ENCODE measurements at regions not wholly inside any gene's neighbourhood (a gene's known extent, or its start where the extent isn't known, plus 50 kb on each side); places are given as distances from the start of the nearest gene placed in this dataset.
"Not testable (repeated sequence)": the region's sequence is repeated elsewhere in the genome, so short reads cannot be mapped to it uniquely, and the experiment has no call there.

DNA sequence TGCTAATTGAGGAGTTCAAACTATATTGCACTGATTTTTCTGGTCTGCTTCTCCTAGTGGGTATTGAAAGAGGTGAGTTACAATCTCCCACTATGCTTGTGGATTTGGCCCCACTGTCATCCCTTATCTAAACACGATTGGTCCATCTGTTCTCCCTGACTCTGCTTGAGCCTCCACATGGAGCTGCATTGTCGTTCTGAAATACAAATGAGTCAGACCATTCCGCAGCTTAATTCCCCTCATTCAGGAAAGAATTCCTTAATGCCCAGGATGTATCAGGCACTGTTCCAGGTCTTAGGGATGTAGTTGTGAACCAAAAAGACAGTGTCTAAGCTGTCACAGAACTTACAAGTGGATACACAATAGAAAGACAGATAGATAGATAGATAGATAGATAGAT lies 461.9 kb downstream of the QKI start:
- no peak for DNase-seq (ENCODE audit: low read depth in 2 of 2)

DNA sequence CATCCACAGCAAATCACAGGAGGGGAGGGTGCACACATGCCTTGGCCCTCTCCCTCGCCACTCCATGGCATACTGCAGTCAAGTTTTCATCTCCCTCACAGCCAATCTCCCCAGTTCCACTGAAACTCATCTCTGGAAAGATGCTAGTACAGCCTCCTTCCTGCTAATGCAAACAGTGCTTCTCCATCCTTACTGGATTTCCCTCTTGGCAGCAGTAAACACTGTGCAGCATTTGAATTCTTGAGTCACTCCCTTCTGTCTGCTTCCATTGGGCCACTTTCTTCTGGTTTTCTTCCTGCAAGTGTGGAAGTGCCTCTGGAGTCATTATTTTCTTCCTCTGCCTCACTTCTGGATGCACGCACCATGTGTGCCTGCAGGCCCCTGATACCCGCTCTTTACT lies 460.3 kb downstream of the QKI start:
- DNase-seq (ENCODE audit: low read depth in 2 of 2), result no peak

DNA sequence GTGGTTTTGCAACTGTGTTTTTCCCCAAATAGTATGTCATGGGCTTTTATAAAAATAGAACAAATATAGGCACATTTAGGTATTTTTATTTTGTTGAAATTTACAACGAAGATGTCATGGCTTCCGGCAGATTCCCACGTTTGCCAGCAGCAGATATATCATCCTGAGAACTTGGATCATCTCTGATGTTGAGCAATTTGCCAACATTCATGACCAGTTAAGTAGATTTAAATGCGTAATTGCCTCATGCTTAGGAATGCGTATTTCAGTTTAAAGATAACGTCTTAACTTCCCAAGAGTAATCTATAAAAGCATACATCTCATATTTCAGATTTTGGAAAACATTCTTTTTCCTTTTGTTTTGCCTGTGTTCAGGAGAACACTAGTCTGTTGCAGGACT lies 457.8 kb downstream of the QKI start:
- DNase-seq (ENCODE audit: low read depth in 2 of 2), result no peak

DNA sequence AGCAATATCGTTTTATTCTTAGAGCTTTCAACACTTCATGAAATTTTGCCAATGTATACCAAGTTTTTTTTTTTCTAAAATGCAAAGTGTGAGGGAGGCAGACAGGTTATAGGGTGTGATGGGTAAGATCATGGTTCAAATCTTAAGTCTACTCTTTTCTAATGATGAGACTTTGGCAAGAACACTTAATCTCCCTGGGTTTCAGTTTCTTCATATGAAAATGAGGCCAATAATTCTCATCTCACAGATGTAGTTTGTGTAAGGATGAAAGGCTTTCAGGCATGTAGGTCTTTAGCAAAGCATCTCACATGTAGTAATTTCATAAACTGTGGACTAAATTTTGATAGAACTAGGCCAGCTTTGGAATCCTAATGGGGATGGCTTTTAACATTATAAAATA lies 457.1 kb downstream of the QKI start:
- no peak for DNase-seq (ENCODE audit: low read depth in 2 of 2)

DNA sequence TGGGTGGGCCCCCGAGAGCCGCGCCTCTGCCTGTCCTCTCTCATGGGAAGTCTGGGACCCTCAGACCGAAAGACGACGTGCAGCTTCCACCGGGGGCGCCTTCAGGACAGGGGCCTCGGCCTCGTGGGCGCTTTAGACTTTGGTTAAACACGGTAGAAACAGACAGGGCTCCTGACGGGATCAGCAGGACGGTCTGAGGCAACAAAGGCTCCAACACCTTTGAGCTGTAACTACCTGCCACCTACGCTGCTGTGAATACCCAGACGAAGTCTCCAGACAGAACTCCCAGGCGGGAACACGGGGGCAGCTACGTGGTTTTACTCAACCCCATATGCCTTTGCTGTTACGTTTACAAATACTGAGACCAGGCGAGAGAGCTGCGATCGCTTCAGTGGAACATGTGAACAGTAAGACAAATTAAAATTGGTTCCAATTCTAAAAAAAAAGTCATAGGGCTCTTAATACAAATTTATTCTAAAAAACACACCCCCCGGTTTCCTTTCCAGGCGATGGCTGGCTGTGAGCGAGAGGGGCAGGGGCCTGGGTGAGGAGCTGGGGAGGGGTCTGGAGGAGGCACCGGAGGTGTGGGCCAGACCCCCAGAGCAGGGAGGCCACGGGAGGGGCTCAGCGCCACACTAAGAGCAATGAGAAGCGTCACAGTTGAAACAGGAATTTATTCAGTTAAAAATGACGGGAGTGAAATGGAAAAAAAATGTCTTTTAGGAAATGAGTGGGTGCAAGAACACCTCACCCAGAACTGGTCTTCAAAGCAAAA lies 453.2 kb downstream of the QKI start:
- no peak for DNase-seq (ENCODE audit: low read depth in 2 of 2)

DNA sequence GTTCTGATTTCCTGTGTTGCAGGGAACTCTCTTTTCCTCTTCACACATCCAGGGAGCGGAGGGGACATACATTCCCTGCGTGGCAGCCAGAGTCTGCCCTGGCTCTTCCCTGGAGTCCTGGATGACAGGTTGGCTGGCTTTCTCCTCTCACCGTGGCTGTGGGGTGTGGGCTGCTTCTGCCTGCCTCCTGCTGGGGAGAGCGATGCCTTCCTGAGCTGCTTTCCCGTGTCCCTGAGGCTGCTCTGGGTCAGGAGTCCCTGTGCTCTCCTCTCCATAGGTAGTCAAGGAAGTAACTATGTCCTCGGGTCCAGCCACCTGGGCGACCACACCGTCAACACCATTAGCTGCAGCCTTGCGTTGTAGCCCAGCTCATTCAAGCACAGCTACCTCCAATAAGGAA lies 451.7 kb downstream of the QKI start:
- DNase-seq (ENCODE audit: low read depth in 2 of 2), result no peak

DNA sequence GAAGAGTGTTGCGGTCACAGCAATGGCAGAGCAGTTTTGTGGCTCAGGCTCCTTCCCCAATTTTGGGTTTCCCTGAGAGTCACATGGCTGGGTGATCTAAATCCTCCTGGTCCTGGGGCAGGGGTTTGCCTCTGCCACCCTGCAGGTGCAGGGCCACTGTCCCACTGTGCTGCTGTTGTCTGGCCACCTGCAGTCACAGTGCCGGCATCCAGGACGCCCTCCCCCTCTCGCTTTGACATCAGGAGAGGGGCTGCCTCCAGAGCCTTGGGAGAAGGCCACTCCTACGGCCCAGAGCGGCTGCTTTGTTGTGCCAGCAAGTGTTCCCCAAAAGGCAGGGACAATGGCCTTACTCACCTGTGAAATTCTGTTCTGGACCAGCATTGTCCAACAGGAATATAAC lies 449.0 kb downstream of the QKI start:
- DNase-seq (ENCODE audit: low read depth in 2 of 2), result no peak

DNA sequence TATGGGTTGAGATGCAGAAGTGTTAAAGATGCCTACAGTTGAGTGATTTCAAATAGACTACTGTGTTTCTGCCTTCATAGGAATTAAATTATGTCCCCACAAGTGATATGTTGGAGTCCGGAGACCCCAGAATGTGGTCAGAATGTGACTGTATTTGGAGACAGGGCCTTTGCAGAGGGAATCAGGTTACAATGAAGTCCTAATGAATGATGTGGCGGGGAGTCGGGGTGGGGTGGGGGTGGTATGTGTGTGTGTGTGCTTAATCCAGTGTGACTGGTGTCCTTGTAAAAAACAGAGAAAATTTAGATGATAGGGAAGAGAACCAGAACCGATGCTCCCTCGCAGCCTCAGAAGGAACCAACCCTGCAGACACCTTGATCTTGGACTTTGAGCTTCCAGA lies 448.2 kb downstream of the QKI start:
- no peak for DNase-seq (ENCODE audit: low read depth in 2 of 2)

DNA sequence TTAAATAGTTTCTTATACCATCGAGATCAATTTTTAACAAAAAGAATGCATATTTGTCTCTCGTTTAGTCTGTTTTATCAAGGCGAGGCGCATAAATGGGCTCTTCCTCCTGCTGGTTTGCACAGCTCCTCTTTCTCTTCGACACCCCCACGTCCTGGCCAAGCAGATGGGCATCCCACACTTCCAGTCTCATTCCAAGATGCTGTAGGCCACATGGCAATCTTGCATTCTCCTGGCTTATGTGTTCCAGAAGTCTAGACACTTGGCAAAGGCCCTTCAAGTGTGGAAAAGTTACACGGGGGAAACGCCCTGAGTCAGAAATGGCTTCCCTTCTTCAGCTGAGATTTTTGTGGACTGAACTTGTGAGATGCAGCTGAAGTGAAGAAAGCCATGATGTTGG lies 447.1 kb downstream of the QKI start:
- no peak for DNase-seq (ENCODE audit: low read depth in 2 of 2)

DNA sequence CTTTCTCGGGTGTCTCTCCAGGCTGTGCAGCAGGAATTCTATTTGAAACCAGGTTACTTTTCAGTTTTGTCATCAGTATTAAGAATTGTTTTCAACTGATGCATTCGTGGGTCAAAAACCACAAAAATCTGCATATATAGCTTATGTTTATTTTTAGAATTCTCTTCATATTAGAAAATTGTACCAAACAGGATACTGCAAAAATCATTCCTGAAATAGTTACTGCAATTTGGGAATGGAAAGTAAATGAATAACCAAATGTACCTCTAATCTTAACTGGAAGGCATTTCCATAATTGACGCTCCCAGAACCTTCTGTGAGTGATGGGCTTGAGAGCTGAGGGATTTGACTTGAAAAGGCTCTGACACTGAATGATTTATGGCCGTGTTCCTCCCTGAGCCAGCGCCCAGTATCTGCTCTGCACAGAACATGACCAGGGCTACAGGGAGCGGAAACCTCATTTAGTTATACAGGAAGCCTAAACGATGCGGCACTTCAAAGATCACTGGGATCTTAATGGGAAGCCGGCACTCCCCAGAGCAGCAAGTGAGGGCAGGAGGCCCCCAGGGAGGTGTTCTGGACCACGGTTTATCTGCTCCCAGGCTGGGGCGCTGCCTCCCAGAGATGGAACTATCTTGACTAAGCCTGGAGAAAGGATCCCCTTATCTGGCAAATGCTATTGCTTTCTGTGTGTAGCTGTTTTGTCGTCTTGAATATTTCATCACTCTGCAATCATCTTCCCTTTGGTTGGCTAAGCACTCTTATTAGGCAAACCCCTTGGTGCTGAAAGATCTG lies 446.0 kb downstream of the QKI start:
- DNase-seq (ENCODE audit: low read depth in 2 of 2), result no peak

DNA sequence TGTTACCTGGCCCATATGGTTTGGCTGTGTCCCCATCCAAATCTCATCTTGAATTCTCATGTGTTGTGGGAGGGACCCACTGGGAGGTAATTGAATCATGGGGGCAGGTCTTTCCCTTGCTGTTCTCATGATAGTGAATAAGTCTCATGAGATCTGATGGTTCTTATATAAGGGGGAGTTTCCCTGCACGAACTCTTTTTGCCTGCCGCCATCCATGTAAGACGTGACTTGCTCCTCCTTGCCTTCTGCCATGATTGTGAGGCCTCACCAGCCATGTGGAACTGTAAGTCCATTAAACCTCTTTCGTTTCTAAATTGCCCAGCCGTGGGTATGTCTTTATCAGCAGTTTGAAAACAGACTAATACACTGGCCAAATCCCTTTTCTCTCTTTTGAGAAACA lies 444.4 kb downstream of the QKI start:
- DNase-seq (ENCODE audit: low read depth in 2 of 2), result not testable (repeated sequence)

DNA sequence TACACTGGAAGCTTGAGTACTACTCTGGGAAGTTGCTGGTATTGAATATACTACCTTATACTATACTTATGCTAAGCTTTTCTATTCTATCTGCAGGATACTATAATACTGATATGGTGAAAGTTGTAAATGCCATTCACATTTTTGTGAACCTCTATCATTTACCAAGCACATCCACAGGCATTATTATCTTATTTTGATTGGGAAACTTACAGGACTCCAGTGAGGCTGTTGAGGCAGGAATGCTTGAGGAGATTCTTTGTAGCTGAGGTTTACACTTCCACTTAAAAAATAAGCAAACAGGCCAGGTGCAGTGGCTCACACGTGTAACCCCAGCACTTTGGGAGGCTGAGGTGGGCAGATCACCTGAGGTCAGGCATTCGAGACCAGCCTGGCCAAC lies 442.9 kb downstream of the QKI start:
- DNase-seq (ENCODE audit: low read depth in 2 of 2), result no peak

DNA sequence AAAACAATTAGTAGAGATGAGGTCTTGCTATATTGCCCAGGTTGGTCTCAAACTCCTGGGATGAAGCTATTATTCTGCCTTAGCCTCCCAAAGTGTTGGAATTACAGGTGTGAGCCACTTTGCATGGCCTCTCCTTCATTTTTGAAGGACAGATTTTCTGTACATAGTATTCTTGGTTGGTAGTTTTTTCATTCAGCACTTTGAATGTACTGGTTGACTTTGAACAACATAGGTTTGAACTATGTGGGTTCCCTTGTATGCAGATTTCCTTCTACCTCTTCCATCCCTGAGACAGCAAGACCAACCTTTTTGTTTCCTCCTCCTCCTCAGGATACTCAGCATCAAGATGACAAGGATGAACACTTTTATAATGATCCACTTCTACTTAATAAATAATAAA lies 436.4 kb downstream of the QKI start:
- DNase-seq (ENCODE audit: low read depth in 2 of 2), result no peak

DNA sequence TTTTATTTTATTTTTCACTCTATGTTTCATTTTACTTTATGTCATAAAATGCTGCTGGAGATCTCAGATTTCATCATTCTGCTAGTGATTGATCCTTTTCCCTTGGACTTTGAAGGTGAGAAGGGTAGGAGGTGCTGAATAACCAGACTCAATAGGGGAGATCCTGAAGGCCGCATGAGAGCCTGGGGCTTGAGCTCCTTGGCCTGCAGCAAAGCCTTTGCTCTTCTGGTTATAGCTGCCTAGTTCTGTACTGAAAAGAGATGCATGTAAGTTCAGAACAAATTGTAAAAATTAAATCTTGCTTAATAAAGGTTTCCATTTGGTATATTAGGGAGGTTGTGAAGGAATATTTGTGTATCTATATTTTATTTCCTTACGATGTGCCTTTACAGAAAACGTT lies 430.2 kb downstream of the QKI start:
- DNase-seq (ENCODE audit: low read depth in 2 of 2), result no peak

DNA sequence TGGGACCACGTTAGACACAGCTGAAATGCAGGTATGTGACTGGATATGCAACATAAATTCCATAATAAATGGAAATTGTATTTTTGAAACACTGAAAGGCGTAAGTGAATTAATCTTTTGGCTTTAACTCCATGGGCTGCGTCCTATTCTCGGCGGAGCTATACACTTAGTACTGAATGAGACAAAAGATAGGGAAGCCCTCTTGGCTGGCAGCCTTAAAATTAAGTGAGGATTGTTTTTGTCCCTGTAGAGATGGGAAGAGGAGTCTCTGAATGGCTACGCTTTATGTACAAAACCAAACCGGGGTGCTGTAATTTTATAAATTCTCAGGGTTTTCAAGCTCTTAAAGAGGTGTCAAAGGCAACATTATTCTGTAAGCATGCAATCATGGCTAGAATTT lies 429.8 kb downstream of the QKI start:
- DNase-seq (ENCODE audit: low read depth in 2 of 2), result no peak

DNA sequence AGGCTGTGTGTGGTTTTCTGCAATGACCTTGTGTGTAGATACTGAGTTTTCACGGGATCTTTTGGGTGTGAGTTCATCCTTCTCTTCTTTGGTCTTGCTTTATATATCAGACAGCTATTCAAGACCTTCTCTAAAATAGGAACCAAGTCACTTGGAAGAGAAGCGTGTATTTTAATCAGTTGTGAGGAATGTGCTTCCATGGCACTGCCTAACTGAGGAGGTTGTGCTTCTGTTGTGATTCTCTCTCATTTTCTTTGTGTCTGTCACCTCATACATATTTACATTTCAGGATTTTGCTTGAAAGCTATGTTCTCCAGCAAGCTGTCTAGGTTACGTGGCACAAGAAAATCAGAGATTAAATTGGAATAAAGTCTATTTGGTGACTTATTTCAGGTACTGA lies 428.7 kb downstream of the QKI start:
- DNase-seq (ENCODE audit: low read depth in 2 of 2), result no peak

DNA sequence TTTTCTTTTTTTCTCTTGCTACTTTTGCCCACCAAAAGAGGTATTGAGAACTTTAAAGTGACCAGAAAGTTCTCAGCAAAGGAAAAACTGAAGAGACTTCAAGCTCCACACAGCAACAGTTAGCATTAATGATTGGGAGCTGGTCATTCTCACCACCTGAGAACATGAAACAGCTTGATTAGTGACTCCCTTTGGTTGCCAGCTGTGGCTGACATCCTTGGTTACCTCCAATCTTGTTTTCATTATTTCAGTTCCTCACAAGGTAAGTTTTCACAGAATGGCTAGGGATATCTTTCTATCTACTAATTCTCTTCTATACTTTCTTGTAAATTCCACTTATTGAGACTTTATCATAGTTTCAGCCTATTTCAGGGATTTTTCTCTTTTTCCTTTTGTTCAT lies 427.9 kb downstream of the QKI start:
- no peak for DNase-seq (ENCODE audit: low read depth in 2 of 2)

DNA sequence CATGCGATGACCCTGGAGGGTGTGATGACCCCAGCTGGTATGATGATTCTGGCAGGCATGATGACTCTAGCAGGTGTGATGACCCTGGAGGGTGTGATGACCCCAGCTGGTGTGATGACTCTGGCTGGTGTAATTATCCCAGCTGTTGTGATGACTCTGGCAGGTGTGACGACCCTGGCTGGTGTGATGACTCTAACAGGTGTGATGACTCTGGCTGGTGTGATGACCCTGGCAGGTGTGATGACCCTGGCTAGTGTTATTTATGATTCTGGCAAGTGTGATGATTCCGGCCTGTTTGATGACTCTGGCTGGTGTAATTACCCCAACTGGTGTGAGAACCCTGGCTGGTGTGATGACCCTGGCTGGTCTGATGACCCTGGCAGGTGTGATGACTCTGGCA lies 427.2 kb downstream of the QKI start:
- no peak for DNase-seq (ENCODE audit: low read depth in 2 of 2)

DNA sequence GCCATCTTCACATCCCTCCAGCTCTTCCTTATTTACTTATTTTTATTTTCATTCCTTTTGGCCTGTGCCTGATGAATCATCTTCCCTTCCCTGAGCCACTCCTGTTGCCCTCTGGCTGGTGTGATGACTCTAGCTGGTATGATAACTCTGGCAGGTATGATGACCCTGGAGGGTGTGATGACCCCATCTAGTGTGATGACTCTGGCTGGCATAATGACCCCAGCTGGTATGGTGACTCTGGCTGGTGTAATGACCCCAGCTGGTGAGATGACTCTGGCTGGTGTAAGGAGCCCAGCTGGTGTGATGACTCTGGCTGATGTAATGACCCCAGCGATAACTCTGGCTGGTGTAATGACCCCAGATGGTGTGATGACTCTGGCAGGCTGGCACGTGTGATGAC lies 426.8 kb downstream of the QKI start:
- DNase-seq (ENCODE audit: low read depth in 2 of 2), result no peak

DNA sequence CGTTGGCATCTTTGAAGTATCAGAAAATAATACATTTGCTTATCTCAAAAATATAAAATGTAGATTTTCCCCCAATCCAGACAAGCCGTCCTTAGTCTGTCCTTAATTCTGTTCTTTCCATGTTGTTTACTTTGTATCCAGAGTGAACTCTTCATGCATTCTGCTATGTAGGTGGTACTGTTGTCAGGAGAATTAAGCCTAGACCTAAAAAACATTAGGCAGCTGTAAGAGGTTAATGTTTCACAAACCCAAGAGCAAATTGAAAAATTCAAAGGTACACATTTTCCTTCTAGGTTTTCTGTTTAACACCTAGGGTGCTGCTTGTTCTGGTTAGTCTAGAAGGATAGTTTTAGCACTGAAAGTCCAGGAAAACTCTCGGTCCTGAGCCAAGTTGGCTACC lies 426.4 kb downstream of the QKI start:
- no peak for DNase-seq (ENCODE audit: low read depth in 2 of 2)

DNA sequence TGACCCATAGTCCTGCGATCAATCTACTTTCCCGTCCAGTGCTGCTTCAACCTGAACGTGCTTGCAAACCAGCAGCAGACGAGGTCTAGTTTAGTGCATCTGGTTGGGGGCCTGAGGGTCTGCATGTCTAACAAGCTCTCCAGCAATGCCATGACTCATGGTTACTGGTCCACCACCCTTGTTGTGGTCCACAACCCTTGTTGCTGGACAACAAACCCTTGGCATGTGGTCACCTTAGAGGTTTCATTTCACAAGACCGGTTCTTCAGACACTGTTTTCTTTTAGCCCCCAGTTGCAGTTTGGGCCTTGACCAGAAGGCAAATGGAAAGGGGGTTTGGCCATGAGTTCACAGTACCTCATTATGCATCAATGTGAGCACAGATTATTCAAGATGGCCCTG lies 424.8 kb downstream of the QKI start:
- DNase-seq (ENCODE audit: low read depth in 2 of 2), result no peak

DNA sequence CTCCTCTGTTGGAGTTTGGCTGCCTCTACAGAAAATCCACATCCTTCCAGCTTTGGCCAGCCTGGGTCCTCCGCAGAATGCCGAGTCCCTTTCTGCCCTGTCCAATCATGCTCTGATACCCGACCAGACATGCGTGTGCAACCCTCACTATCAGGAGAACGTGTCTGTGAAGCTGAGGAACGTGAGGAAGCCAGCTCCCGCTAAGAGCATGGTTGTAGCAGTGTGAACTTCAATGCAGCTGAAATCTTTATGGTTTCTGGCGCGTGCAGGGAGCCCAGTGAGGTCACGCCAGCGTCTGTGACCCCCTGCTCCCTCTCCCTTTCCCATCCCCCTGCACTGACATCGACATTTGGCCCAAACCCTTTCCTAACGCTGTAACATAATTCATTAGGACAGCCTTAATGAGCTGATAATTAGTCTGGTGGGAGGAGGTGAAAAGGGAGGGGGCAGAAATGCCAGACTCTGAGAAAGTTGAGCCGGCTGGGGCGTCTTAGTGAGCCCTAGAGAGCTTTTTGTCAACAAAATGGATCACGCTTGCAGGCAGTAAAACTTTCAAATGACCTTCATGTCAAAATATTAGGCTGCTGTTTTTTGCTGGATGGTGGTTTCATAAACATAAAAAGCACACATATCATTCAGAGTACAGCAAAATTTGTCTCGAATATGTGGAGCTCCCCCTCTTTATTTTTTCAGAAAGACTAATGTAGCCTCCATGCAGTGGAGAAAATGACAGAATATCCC lies 423.3 kb downstream of the QKI start:
- DNase-seq (ENCODE audit: low read depth in 2 of 2), result no peak
